Panc1 (cell line): ENCODE measurements at regions not wholly inside any gene's neighbourhood (a gene's known extent, or its start where the extent isn't known, plus 50 kb on each side); places are given as distances from the start of the nearest gene placed in this dataset.

Experiments used
- POLR2AphosphoS5 ChIP-seq: IDR thresholded peaks from 2 replicates; pipeline ENCODE4 v1.6.1; 2012; ENCODE audit warnings: mild to moderate bottlenecking, low read depth, low read length, moderate library complexity
- REST ChIP-seq, 2 experiments: IDR thresholded peaks; 2 replicates each; pipeline ENCODE4 v1.6.1; 2011 to 2012; ENCODE audit warnings: low read depth in 2 of 2, control low read depth in 1 of 2, low read length in 1 of 2, mild to moderate bottlenecking in 1 of 2, moderate library complexity in 1 of 2; ENCODE audit not compliant: insufficient read depth in 1 of 2
- SIN3A ChIP-seq: IDR thresholded peaks from 2 replicates; pipeline ENCODE4 v1.6.1; 2012; ENCODE audit warnings: low read depth, mild to moderate bottlenecking, low read length, moderate library complexity, borderline replicate concordance; ENCODE audit not compliant: insufficient read depth
- TF ChIP-seq, protein P1 (sequence below): fragments of 450-650 bp; IDR thresholded peaks from 2 replicates; pipeline ENCODE4 v1.5.1; 2017; ENCODE audit warnings: mild to moderate bottlenecking

GRCh38 chr4:104866809-104867208 lies 279.9 kb upstream of the TET2 start:
- TF ChIP-seq, protein P1, sequence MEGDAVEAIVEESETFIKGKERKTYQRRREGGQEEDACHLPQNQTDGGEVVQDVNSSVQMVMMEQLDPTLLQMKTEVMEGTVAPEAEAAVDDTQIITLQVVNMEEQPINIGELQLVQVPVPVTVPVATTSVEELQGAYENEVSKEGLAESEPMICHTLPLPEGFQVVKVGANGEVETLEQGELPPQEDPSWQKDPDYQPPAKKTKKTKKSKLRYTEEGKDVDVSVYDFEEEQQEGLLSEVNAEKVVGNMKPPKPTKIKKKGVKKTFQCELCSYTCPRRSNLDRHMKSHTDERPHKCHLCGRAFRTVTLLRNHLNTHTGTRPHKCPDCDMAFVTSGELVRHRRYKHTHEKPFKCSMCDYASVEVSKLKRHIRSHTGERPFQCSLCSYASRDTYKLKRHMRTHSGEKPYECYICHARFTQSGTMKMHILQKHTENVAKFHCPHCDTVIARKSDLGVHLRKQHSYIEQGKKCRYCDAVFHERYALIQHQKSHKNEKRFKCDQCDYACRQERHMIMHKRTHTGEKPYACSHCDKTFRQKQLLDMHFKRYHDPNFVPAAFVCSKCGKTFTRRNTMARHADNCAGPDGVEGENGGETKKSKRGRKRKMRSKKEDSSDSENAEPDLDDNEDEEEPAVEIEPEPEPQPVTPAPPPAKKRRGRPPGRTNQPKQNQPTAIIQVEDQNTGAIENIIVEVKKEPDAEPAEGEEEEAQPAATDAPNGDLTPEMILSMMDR: no peak
- no peak for TF ChIP-seq REST (IDR thresholded peaks at IDR 0.05; ENCODE audit: insufficient read depth in 1 of 2, low read depth in 2 of 2, low read length in 1 of 2)
- no peak for TF ChIP-seq SIN3A
- TF ChIP-seq POLR2AphosphoS5: no peak
